Kidney tubule cell (primary cell): ENCODE measurements at regions not wholly inside any gene's neighbourhood (a gene's known extent, or its start where the extent isn't known, plus 50 kb on each side); places are given as distances from the start of the nearest gene placed in this dataset.

Experiments used
- DNase-seq: peaks from one replicate; pipeline ENCODE4 v3.0.0-alpha.2; 2018; ENCODE audit warnings: low spot score

DNA sequence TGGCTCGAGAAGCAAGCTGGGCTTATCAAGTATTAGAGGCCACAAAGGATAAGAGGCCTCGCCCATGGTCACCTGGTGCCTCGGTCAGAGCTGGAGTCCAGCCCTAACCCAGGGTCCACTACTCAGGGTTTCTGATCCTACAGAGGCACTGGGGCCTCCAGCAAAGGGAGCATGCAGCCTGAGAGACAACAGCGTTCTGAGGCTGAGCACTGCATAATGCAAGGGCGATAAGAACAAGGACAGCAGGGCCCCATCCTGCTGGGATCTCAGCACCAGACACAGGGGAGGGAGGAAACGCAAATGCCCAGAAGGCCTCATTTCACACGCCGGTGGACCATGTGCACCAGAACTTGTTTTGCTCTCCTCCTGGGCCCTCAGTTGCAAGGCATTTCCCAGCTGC lies 63.0 kb downstream of the C5orf15 start:
- DNase-seq, result no peak

DNA sequence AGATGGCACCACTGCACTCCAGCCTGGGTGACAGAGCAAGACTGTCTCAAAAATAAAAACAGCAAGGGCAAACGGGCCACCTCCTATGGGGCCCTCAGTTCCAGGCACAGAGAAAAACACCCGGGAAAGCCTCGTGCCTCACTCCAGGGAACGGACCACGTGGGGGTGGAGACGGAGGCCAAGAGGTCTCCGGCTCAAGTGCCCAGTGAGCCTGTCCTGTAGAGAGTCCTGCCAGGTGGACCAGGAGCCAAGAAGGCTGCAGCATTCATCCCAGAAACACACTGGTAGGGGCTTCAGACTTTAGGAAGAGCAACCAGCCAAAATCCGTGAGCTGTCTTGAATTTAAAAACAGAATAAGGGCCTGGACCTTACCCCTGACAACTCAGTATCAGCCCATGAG lies 63.8 kb downstream of the C5orf15 start:
- DNase-seq, result no peak

DNA sequence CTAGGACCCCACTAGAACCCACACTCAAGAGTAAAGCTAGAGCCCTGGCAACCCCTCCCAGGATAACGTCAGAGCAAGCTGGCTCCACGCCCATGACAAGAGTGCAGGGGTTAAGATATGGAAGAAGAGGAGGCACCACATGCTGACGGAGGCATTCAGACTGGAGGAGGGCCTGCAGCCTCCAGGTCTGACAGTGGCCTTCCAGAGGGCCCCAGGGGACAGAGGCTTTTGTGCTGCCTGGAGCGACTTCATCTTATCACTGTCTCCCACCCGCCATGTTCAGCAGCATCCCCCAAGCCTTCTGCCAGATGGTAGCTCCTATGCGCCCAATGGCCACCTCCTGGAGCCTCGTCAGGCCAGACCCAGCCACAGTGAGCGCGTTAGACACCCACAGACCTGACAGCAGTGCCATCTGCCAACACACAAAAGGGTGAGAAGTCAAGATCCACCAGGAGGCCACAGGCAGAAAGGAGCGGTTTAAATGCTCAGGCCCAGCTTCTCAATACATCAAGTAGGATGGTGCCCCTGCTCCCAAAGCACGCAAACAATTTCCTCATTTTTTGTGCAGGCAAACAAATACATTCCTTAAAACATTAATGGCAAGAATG lies 65.8 kb downstream of the C5orf15 start:
- DNase-seq, result no peak

DNA sequence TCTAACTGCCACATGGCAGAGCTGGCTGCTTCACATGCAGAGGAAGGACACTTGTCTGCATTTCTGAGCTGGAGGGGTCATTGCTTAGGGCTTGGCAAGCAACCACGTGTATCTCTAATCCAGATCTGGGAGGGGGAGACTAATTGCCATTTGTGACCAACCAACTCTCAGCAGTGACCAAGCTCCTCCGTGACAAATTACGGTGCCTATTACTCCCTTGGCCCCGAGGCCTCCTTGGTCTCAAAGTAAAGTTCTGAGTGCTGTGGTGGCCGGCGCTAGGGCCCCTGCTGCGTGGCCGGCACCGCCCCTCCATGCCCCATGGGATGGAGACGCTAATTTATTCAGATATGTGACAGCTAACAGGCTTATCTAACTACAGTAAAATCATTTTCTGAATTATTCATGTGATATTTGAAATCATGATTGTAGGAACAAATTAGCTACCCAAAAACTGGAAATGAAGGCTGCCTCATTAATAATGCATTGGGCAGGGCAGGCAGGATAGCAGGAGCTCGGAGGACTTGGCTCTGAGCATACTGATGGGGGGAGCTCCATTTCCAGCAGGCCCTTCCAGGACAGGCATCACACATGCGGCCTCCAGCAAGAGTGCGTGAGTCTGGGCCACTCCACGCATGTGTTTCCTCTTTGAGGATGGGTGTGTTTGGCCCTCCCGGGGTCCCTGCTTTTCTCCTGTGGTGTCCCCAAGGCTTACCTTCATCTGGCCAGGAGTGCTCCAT lies 67.7 kb downstream of the C5orf15 start:
- DNase-seq, result no peak

DNA sequence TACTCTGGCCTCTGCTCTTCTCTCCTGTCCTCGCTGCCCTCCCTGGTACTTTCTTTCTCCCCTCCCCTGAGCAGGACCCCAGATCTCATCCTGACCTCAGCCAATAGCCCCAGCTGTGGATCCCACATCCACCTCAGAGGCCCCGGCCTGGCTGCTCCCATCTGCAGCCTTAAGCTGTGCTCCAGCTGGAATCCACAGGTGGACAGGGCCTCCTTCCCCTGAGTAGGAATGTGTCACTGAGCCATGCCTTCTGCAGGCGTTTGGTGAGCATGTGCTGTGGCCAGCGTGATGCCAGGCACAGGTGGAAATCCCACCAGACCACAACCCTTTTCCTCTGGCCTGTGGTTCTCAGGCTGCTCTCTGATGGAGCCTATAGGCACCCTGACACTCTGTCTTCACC lies 68.9 kb downstream of the C5orf15 start:
- DNase-seq, result no peak

DNA sequence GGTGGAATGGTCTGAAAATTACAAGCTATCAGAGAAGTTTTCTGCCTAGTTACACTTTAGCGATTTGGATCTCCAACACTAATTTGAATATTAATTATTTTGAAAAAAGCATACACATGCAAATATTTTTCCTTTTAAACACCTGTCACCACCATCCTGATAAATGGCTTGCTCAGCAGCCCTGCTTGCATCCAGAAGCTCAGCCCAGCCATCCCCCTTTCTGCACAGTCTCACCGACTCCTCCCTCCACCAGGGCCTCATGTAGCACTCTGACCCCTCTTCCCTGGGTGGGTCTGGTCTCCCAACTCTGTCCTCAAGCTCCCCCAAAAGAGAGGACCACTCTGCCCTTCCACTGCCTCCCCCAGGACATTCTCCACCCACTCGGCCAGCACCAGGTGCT lies 70.0 kb downstream of the C5orf15 start:
- DNase-seq, result no peak

DNA sequence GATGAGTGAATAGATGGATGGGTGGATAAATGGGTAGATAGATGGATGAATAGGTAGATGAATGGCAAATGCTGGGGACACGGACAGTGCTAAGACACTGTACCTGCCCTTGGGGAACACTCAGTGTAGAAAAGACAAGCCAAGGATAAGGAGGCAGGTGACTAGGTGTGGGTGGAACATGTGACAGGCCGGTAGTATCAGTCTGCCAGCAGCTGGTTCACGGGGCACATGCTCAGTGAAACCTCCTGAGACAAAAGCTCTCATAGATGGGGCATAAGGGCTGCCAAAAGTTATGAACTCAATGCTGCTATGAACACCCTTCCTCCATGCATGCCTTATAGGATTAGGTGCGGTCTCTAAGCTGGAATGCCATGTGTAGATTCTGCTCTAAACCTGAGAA lies 71.0 kb downstream of the C5orf15 start:
- DNase-seq, result no peak

DNA sequence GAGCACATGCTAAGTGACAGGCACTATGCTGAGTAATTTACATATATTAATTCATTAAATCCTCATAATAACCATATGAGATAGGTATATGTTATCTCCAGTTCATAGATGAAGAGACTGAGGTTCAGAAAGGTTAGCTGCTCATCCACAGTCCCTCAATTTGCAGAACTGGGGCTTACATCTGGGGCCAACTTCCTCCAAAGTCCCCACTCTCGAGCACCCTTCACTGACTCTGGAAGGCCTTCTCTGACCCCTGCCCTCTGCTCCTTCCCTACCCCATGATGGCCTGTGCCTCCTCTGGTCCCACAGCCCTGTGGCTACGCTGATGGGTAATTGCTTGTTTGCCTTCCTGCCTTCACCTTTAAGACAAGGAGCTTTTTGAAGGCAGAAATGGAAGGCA lies 71.6 kb downstream of the C5orf15 start:
- no peak for DNase-seq

DNA sequence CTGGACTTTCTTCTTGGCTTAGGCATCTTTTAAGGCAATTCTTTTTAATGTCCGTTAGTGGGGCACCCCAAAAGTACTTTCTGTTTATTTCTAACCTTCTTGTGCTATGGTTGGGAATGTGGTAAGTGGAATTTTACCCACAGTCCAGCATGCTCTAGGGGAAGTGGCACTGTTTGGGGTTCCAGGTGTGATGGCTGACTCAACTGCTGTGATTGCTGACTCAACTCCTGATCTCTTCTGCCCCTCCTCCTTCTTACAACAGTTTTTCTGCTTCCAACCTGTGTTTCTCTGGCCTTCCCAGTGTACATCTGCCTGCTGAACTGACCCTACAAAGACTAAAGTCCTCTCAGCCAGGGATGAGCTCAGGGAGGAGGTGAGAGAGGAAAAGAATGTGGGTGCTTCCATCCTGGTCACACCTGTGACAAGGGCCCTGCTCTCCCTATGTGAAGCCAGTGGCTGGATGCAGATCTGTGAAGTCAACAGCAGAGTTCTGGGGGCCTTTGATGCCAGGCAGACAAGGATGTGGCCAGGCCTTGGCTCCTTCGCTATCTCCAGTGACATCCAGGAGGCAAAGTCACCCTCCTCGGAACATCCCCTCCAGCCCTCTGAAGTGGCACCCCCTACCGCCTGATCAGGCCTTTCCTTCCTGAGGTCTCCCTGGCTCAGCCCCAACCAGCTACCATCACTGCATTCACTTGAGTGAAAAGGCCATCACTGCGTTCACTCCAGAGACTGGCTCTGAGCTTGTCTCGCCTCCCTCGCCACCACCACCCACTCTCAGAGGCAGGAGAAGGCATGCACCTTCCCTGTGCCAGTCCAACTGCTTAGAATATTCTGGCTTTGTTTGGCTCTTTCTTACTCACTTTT lies 72.2 kb downstream of the C5orf15 start:
- peak; percentile 47 for DNase-seq

DNA sequence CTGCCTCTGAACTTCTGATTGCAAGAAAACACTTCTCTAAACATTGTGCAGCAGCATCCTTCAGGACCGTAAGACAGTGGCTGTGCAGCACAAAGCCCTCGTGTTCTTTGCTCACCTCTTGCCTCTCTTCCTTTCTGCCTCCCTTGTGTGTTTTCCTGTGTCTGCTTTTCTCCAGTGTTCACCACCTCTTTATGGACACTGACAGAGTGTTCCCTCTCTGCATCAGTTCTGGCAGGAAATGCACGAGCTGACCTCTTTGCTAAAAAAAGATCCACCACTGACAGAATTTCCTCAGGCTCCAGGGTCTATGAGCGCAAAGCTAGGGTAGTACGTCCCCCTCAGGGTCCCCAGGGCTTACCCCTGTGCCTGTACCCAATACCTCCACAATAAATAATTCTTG lies 74.3 kb downstream of the C5orf15 start:
- no peak for DNase-seq

DNA sequence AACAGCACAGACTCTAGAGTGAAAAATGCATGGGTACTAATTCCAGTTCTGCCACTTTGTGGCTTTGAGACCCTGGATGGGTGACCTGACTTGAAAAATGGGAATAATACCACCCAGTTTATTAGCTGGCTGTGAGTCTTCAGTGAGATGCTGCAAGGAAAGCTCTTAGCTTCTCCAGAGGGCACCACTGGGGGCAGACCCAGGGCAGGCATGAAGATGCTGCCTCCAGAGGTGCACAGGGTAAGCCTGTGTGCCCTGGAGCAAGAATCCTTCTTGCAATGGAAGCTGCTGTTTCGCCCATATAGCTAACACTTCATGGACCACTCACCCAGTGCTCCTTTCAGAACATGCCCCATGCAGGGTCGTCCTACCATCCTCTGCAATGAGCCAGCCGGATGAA lies 75.7 kb downstream of the C5orf15 start:
- no peak for DNase-seq

DNA sequence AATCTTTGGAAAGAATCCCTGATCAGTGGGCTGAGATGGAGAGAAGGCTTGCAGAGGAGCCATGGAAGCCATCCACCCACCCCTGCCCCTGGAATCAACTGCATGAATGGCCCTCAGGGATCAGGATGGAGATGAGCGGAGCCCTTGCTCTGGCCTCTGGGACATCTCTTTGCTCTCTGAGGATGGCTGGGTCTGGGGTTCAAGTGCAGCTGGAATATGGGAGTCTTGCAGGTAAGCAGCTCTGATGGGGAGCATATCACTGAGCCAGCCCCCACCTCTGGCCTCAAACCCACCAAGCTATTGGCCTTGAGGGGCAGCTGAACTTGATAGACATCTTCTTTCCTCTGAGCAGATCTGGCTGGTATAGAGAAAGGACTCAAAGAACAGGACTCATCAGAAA lies 76.1 kb downstream of the C5orf15 start:
- no peak for DNase-seq

DNA sequence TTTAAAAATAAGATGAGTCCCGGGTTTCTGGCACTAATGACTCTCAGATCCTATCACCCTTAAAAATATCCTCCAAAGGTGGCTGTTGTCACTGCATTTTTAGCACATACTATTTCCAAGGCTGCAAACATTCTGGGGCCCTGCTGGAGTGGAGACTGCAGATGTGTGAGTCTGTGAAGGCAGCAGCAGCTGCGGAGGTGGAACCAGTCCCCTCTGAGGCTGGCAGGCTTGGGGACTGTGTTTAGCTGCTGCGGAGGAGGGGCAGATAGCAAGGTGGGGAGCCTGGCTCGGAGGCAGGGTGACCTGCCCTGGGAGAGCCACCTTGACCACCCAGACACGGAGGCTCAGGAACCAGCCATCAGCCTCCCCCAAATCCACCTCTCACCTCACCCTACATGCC lies 77.0 kb downstream of the C5orf15 start:
- no peak for DNase-seq

DNA sequence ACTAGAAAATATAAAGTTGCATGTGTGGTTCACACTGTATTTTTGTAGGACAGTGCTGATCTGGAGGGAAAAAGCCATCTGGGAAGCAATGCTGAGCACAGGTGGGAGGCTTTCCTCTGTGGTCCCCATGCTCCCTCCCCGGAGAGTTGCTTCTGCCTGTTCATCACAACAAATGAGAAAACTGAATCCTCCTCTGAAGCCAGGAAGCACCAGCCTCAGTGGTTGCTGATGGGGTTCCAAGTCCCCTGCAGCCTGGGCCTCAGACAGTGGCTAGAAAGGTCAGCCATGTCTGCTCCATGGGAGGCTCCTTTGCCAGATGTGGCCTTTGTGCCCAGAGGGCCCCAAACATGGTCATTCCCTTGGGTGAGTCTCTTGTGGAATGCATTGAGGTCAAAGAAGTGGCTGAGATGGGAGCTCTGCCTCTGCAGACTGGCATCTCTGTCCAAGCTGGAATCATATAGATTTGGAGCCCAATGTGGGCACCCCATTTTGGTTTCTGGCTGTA lies 77.6 kb downstream of the C5orf15 start:
- DNase-seq, result no peak

DNA sequence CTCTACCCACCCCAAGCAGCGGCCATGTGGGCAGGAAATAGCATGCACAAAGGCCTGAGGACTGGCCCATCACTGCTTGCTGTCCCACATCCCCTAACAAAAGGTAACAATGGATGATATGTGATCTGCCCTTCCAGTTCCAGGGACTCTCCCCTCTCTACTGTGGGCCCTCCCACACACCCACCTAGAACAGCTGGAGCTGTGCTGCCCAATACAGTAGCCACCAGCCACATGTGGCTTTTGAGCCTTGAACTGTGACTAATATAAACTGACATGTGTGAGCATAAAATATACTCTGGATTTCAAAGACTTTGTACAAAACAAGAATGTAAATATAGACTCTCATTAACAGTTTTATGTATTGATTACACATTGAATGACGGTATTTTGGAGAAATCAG lies 78.1 kb downstream of the C5orf15 start:
- DNase-seq, result no peak

DNA sequence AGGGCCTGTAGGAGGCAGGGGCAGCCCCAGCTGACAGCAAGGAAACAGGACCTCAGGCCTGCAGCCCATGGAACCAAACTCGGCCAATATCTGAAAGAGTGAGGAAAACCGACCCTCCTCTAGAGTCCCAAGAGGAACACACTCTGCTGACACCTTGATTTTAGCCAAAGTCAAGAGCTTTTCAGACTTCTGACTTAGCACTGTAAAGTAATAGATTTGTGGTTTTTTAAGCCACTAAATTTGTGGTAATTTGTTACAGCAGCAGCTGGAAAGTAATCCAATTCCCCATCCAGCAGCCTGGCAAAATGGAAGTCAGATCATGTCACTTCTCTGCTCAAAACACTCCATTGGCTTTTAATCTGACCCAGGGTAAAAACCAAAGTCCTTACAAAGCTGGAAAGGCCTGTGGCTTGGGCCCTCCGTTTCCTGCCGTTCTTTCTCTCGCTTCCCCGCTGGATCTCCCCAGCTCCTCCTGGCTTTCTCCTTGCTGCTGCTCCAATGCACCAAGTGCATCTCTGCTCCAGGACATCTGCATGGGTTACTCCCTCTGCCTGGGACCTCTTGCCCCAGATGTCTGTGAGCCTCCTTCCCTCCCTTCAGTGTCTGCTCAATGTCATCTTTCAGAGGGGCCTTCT lies 79.0 kb downstream of the C5orf15 start:
- no peak for DNase-seq

DNA sequence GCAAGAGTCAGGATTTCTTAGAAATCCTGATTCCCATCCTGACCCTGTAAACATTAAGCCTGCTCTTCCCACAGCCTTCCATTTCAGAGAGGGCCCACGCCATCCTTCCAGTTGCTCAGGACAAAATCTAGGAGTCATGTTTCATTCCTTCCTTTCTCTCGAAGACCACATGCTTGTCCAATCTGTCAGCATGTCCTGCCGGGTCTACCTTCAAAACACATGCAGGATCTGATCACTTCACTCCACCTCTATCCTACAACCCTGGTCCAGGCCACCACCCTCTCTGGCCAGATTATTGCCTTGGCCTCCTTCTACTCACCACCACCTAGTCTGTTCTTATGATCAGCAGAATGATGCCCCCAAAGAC lies 79.8 kb downstream of the C5orf15 start:
- no peak for DNase-seq

DNA sequence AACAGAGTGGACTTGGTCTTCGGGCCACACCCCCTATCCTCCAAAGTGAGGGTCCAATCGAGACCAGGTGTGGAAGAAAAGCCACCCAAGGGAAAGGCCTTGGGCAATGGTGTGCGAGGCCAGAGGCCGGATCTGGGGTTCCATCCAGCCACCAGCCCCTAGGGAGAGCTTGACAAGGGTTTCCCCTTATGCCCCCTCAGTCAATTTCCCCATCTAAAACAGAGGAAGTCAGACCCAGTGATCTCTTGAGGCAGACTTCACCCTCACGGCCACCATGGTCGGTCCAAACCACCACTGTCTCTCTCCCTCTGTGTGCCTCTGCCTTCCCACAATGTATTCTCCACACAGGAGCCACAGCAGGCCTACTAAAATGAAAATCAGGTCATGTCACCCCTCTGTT lies 82.9 kb downstream of the C5orf15 start:
- no peak for DNase-seq

DNA sequence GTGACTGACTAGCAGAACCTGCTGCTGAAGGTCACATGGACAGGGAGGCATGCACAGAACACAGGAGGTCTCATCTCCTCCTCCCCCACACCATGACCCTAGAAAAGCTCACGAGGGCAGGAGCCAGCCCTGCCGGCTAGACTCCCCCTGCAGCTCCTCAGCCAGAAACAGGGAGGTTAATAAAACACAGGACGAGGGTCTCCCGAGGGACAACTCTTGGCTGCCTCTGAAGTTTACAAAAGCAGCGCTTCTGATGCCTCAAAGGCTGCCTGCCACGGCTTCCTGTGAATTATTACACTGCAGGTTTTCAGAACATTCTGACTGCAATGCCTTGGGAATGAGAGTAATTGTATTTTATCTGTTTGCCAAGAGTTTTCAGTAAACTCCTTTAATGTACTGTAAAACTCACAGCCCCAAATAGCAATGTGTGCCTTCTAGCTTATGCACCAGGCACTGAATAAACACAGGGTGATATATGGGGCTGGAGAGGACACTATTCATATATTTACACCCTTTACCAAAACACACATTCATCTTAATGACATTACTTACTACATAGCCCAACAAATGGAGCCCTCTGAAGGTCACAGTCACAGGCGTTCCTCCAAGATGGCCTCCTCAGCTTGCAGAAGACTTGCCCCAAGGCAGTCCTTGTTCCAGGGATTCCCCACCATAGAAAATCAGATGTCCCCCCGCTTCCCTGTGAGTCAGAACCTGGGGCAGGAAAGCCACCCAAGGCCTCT lies 83.7 kb downstream of the C5orf15 start:
- no peak for DNase-seq

DNA sequence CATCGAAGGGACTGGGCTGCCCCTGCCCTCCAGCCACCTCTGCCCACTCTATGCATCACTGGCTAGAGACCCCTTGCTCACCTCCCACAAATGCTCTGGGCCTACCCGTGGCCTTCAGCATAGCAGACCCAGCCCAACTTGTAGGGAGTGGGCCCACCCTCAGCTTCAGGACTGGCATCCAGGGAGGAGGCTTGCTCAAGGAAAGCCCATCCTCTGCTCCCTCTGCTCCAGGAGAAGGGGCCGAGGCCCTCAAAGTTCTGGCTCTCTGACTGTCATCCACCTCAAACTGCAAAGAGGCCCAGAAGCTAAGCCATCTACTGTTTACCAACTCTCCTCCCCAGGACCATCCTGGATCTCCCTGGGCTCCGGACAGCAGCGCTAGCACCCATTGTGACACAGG lies 84.5 kb downstream of the C5orf15 start:
- no peak for DNase-seq

DNA sequence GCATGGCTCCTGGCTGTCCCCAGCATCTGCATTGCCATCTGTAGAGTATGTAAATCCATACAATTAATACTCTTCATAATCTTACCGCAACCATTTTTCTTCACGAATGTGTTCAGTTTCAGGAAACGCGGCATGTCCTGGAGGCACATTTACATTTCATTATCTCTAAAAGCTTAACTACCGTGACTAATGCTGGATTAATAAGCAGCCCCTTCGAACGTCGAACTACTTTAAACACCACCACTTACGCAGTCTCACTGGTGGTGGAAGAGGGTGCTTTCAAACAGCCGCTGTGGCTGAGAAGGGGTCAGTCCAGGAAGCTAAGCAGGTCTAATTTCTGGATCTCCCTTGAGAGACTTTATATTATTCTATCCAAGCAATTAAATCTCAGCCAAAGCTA lies 85.6 kb downstream of the C5orf15 start:
- DNase-seq, result no peak

DNA sequence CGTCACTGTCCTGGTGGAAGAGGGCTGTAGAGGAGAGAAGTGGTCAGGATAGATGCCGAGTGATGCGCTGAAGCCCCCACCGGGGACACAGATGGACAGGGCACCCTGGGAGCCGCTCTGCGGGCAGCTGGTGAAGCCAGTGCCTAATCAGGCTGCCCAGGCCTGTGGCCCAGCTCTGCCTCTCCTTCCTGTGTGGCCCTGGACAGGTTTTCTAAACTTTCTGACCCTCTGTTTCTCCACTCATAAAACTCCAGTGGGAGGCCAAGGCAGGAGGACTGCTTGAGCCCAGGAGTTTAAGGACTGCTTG lies 86.1 kb downstream of the C5orf15 start:
- no peak for DNase-seq
